ENCODE measurements at regions not wholly inside any gene's neighbourhood (a gene's known extent, or its start where the extent isn't known, plus 50 kb on each side); places are given as distances from the start of the nearest gene placed in this dataset.

GRCh38 chr3:107082527-107082926 lies 294.7 kb upstream of the CCDC54 start:
- no peak overlapping the region for H3K4me3 ChIP-seq (ENCODE audit: low read depth in 1 of 2, low read length in 1 of 2)
- no peaks in the 10 kb centered on the region for H3K36me3 ChIP-seq
- no peak for TF ChIP-seq CTCF (IDR thresholded peaks at IDR 0.05)
- no peak overlapping the region for H3K27ac ChIP-seq
- no peaks in the 10 kb centered on the region for H3K9me3 ChIP-seq
- H3K27me3 ChIP-seq, result no peaks in the 10 kb centered on the region
- H3K4me1 ChIP-seq (ENCODE audit: control insufficient read depth in 1 of 2, insufficient read depth in 1 of 2, low read depth in 1 of 2, low read length in 1 of 2), result no peaks in the 10 kb centered on the region

GRCh38 chr3:107085261-107085660 lies 292.0 kb upstream of the CCDC54 start:
- TF ChIP-seq CTCF (IDR thresholded peaks at IDR 0.05), result no peak
- no peaks in the 10 kb centered on the region for H3K9me3 ChIP-seq
- no peaks in the 10 kb centered on the region for H3K27me3 ChIP-seq
- no peak overlapping the region for H3K4me3 ChIP-seq (ENCODE audit: low read depth in 1 of 2, low read length in 1 of 2)
- H3K36me3 ChIP-seq, result no peaks in the 10 kb centered on the region
- no peak overlapping the region for H3K27ac ChIP-seq
- H3K4me1 ChIP-seq (ENCODE audit: control insufficient read depth in 1 of 2, insufficient read depth in 1 of 2, low read depth in 1 of 2, low read length in 1 of 2), result no peaks in the 10 kb centered on the region

GRCh38 chr3:107092121-107092520 lies 285.1 kb upstream of the CCDC54 start:
- Histone ChIP-seq H3K36me3 (no peaks in the 10 kb centered on the region), H3K4me3 (ENCODE audit: low read depth in 1 of 2, low read length in 1 of 2) (no peak overlapping the region), H3K4me1 (ENCODE audit: control insufficient read depth in 1 of 2, insufficient read depth in 1 of 2, low read depth in 1 of 2, low read length in 1 of 2) (no peaks in the 10 kb centered on the region), H3K9me3 (no peaks in the 10 kb centered on the region), H3K27me3 (no peaks in the 10 kb centered on the region), H3K27ac (no peak overlapping the region)
- no peak for TF ChIP-seq CTCF (IDR thresholded peaks at IDR 0.05)

- Histone ChIP-seq H3K36me3 (no peaks in the 10 kb centered on the region), H3K27me3 (no peaks in the 10 kb centered on the region), H3K27ac (no peak overlapping the region), H3K4me1 (ENCODE audit: control insufficient read depth in 1 of 2, insufficient read depth in 1 of 2, low read depth in 1 of 2, low read length in 1 of 2) (no peaks in the 10 kb centered on the region), H3K4me3 (ENCODE audit: low read depth in 1 of 2, low read length in 1 of 2) (no peak overlapping the region), H3K9me3 (no peaks in the 10 kb centered on the region)
- TF ChIP-seq CTCF (IDR thresholded peaks at IDR 0.05), result no peak
Observed at GRCh38 chr3:107098864-107099263, 278.4 kb upstream of the CCDC54 start.

GRCh38 chr3:107100137-107100536 lies 277.1 kb upstream of the CCDC54 start:
- Histone ChIP-seq H3K4me3 (ENCODE audit: low read depth in 1 of 2, low read length in 1 of 2) (no peak overlapping the region), H3K27ac (no peak overlapping the region), H3K9me3 (no peaks in the 10 kb centered on the region), H3K27me3 (no peaks in the 10 kb centered on the region), H3K36me3 (no peaks in the 10 kb centered on the region), H3K4me1 (ENCODE audit: control insufficient read depth in 1 of 2, insufficient read depth in 1 of 2, low read depth in 1 of 2, low read length in 1 of 2) (no peaks in the 10 kb centered on the region)
- no peak for TF ChIP-seq CTCF (IDR thresholded peaks at IDR 0.05)

GRCh38 chr3:107100573-107100972 lies 276.7 kb upstream of the CCDC54 start:
- Histone ChIP-seq H3K36me3 (no peaks in the 10 kb centered on the region), H3K4me1 (ENCODE audit: control insufficient read depth in 1 of 2, insufficient read depth in 1 of 2, low read depth in 1 of 2, low read length in 1 of 2) (no peaks in the 10 kb centered on the region), H3K4me3 (ENCODE audit: low read depth in 1 of 2, low read length in 1 of 2) (no peak overlapping the region), H3K27me3 (no peaks in the 10 kb centered on the region), H3K9me3 (no peaks in the 10 kb centered on the region), H3K27ac (no peak overlapping the region)
- no peak for TF ChIP-seq CTCF (IDR thresholded peaks at IDR 0.05)

Measured in neutrophil (primary cell).